ENCODE measurements at regions not wholly inside any gene's neighbourhood (a gene's known extent, or its start where the extent isn't known, plus 50 kb on each side); places are given as distances from the start of the nearest gene placed in this dataset.

DNA sequence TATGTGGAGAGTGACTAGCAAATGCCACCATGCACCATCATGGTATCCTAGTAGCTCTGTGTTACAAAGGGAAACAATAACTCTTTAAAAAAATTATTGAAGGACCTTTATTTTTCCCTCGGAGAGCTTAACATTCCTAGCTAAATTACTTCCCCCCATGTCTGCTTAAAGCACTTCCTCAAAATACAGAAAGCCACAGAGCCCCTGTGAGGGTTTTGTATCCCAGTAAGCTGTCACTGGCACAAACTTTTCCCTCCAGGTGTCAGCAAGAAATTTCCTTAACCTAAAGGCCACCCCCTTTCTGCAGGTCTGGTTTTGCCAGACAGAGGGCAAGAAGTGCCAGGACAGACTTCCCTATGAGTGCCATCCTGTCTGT, 340.0 kb upstream of the PRDM1 start:
- TF ChIP-seq, protein P1, sequence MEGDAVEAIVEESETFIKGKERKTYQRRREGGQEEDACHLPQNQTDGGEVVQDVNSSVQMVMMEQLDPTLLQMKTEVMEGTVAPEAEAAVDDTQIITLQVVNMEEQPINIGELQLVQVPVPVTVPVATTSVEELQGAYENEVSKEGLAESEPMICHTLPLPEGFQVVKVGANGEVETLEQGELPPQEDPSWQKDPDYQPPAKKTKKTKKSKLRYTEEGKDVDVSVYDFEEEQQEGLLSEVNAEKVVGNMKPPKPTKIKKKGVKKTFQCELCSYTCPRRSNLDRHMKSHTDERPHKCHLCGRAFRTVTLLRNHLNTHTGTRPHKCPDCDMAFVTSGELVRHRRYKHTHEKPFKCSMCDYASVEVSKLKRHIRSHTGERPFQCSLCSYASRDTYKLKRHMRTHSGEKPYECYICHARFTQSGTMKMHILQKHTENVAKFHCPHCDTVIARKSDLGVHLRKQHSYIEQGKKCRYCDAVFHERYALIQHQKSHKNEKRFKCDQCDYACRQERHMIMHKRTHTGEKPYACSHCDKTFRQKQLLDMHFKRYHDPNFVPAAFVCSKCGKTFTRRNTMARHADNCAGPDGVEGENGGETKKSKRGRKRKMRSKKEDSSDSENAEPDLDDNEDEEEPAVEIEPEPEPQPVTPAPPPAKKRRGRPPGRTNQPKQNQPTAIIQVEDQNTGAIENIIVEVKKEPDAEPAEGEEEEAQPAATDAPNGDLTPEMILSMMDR (IDR thresholded peaks at IDR 0.05; ENCODE audit: low read depth, low read length, poor library complexity, severe bottlenecking), result no peak
- no peak for TF ChIP-seq EZH2phosphoT487 (IDR thresholded peaks at IDR 0.05; ENCODE audit: borderline replicate concordance, low read length)

Data from DOHH2 (cell line).